CD4-positive, alpha-beta T cell treated with Interleukin-10 for 1 hour (primary cell): ENCODE measurements at regions not wholly inside any gene's neighbourhood (a gene's known extent, or its start where the extent isn't known, plus 50 kb on each side); places are given as distances from the start of the nearest gene placed in this dataset.

Source experiments
- DNase-seq: peaks from one replicate; pipeline ENCODE4 v3.0.0-alpha.2; 2020

DNA sequence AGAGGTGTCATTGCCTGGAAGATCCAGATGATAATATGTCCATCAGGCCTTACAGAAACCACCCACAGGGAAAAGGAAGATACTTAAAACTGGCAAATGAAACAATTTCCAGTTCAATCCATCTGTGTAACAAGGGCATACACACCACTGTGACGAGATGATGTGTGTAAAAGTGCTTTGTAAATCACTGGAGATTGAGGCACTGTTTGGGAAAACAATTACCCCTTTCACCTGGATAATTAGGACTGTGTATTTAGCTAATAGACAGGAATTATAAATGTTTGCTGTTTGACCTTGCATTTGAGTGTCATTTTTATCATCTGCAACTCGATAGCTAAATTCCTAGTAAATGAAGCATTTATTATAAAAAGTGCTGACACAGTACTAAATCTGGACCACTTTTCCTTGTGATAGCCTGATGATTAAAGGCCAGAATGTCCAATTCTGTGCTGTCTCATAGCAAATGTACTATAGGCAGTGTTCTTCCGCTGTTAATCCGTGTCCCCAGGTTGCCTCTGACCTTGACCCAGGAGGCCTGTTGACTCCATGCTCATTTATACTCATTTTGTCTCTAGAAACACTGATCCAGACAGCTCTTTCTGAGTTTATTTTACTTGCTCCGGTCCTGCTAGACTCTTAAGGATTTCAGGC is 105.8 kb downstream of the LACC1 start:
- no peak for DNase-seq

DNA sequence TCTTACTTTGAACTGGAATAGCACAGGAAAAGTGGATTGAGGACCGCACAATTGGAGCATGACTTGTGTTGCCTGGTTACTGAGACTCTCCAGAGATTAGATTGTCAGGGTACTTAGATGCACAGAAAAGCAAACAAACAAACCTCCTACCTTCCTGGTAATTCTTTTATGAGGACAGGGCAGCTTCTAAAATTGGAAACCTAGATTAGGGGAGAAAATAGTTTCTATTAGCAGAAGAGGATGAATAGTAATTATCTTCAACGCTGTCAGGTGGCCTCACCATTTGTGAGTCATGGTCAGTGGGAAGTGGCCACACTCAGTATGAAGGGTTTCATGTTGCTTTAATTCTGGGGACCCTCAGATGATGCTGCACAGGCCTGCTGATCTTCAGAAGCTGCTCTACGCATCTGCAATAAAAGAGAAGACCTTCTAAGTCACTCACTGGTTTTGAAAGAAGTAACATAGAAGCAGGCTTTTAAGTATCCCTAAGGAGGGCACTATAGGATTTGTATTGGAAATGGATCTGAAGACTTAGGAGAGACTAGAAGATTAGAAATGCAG is 106.8 kb downstream of the LACC1 start:
- no peak for DNase-seq

DNA sequence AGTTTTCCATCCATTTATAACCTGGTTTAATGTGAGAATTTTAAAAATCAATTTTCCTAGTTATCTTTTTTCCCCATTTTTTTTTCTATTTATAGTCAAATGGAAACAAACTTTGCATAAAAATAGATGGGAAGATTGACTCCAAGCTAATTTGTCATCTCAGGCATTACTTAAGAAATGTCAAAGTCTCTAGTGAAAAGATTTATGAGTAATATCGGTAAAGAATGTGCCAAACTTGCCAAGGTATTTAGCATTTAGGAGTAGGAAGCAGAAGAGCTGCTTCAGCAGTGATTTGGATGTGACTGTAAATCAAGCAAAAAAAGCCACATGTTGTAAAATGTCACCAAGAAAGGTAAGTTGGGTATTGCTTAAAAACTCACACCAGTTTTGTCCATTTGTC is 108.6 kb downstream of the LACC1 start:
- no peak for DNase-seq

DNA sequence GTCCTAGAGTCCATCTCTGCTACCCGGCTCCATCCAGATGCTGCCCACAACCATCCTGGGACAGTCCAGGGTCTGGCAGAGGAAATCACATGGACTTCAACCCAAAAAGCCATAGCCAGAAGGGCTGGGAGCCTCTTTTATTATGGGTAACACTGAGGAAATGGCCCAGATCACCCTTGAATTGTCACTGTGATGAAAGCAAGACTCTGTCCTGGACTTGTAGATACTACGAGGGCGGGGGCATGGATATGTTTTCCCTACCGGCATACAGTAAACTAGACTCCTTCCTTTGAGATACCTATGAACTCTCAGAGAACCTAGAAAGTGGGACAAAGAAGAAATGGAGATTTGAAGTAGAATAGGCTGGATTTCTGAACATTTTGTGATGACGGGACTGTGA is 110.3 kb downstream of the LACC1 start:
- no peak for DNase-seq

DNA sequence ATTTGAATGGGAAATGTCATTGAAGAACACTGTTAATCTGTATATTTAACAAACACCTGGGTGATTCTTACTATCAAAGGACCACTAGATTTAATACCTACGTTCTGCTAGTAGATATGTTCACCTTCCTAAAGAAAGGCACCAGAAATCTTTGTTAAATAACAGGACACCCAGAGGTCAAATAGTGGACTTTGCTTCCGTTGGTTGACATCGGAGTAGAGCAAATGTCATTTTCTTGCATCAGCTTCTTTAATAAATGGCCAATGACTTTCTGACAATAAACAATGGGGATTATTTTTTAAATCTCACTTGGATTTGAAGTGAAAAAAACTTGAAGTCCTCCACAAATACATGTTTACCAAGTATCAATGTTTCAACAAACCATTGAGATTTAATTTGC is 111.1 kb downstream of the LACC1 start:
- no peak for DNase-seq

DNA sequence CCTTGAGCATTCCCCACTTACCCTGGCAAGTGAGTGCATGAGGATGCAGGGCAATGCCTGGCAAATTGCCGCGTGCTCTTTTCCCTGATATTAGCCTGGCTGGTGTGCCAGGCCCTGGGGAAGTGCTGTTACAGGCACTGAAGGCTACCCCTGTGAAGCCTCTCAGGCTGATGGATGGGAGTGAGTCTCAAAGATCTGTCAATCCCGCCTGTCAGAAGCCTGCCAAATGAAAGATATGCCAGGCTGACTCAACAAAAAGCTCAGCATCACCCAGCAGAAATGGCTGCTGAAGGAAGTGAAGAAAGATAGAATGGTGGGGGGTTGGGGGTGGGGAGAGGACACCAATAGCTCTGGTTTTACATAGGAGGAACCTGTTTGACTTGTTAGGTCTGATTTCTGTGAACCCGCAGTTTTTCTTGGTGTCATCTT is 112.1 kb downstream of the LACC1 start:
- DNase-seq = no peak

DNA sequence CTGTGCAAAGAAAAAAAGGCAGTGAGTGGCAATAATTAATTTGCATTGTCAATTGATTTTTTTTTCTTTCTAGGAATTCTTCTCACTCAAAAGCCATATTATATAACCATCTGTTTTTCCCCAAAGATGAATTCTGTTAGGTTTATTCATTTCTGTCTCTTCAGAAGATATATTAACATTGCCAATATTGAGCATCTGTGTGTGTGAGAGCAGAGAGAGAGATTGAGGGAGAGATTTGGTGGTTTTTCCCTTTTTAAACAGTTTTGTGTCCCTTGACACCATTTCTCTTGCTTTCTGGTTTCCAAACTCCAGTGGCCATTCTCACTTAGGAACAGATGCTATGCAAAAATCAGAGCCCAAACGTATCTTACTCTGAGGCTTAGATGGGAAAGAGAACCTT is 112.5 kb downstream of the LACC1 start:
- DNase-seq = no peak

DNA sequence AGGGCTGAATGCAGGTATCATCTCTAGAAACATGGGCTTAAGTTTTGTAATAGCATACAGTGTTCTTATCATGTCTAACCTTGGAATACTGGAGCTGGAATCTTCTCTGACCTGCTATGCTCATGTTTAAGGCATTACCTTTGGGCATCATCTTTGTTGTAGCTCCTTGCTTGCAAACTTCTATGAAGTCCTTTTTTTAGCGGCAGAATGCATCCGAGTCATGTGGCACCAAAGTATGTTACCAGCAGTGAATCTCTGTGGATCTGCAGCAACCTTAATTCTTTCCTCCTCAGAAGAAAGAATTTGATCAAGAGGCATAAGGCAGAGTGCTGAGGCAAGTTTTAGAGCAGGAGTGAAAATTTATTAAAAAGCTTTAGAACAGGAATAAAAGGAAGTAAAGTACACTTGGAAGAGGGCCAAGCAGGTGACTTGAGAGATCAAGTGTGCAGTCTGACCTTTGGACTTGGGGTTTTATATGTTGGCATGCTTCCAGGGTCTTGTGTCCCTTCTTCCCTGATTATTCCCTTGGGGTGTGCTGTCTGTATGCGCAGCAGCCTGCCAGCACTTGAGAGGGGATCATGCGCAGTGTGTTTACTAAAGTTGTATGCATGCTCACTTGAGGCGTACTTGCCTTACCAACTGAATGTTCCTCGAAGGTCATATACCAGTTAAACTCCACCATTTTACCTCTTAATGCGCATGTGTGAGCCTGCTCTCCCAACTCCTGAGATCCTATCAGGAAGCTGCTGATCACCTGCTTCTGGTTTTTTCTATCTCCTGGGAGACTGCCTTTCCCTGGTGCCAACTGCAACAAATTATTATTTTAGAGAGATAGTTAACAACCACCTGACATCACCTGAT is 115.5 kb downstream of the LACC1 start:
- DNase-seq = no peak

DNA sequence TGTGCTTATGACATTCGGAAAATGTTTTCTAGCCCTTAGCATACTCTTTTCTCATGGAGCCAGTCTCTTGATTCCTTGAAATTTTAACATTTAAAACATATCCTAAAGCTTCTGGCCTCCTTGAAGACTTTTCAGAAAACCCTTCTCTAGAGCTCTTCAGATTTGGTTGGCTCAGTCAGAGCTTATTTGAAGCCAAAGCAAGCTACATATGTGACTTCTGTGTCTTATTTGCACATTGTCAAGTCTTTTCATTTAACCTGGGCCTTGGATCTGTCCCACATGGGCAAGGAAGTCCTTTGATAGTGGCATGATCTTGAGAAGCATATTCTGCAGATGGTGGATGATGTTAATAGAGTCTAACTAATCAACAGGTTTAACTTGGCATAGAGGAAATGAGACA is 116.5 kb downstream of the LACC1 start:
- no peak for DNase-seq

DNA sequence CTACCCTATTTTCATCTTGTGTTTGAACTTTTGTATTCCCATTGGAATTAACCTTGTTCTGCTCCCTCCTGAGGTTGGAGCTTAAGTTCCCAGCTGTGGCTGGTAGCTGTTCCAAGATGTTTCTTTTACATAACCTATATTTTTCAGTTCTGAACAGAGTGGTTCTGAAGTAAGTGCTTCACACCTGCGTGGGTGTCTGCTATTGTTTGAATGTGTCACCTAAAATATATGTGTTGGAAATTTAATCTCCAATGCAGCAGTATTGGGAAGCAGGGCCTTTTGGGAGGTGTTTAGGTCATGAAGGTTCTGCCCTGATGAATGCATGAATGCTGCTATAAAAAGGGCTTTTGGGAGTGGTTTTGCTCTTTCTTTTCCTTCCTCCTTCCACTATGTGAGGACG is 123.8 kb downstream of the LACC1 start:
- DNase-seq = no peak

DNA sequence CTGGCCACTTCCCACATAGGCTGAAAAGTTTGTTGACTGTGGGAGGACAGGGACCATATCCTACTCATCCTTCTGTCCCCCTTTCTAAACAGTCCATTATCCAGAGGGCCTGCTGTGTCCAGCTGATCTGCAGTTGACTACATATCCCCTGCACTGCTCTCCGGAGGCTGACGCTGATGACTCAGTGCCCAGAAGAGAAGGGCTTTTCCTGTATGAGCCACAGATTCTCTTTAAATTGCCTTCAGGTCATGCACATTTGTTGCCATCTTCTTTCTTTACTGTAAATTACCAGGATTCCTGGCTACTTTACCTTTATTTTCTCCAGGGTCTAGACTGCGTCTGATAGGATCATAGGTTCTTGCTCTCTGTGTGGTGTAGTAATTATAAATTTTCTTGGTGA is 125.2 kb downstream of the LACC1 start:
- DNase-seq = no peak

DNA sequence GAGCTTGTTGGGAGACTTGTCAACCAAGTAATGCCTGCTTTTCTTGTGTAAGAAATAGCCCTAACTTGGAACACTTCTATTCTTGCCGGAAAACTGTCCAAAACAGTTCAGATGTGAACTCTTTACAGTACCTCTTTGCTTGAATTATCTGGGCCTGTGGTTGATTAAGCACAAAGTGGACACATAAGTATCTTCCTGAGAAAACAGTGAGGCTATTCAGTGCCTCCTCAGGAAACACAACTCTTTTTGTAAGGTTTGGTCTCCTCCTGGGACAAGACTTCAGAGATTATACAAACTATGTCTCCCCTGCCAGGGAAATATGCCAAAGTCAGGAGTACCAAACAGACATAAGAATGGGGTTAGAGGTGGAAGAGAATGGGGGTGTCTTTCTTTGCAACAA is 127.7 kb downstream of the LACC1 start:
- DNase-seq = no peak

DNA sequence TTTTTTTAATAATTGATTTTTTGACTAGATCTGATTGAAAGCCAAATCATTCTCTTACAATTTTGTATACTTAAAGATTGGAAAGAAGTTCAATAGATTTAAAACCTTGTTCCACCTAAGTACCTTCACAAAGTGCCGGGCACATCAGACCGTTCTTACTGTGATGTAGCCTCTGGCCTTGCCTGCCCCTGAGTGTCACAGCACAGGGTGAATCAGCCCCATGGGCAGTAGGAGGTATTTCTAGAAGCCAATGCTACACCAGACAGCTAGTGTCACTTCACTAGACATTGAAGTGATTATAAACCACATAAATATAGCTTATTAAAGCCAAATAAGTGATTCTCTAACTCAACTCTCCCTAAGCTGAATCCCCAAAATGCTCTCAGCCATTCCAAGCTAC is 131.3 kb downstream of the LACC1 start:
- DNase-seq = no peak

DNA sequence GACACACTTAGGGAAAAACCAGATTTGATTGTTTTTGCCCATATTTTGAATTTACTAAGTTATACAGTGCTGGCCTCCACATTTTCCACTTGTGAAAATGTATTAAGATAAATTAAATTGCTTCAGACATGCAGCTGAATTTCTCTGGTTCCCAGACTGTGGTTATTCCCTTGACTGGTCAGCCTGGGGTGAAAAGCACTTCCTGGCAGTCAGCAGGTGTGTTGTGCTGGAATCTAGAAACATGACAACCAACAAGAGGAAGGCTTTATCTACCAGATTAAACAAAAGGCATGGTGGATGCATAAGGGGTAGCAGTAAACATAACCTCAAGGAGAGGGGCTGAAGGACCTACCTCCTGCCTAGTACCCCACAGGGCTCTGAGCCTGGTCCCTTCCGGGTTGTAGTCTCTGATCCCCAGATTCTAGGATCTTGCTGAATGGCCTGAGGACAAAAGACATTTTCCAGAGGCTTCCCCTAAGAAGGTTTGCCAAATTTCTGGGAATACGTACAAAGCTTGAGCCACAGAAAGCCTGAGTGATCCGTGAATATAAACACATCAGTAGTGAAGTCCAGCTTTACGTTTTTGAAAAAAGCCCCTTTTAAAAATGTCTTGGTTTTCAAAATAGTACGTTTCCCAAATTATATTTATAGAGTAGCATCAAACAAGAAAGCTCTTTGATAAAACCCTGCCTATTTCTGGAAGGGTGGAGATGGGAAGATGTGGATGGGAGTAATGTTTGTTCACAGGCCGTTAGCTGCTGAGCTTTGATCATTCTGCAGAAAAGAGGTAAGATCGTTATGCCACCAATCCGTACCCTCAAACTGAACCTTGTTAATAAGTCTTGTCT is 133.4 kb downstream of the LACC1 start:
- no peak for DNase-seq

DNA sequence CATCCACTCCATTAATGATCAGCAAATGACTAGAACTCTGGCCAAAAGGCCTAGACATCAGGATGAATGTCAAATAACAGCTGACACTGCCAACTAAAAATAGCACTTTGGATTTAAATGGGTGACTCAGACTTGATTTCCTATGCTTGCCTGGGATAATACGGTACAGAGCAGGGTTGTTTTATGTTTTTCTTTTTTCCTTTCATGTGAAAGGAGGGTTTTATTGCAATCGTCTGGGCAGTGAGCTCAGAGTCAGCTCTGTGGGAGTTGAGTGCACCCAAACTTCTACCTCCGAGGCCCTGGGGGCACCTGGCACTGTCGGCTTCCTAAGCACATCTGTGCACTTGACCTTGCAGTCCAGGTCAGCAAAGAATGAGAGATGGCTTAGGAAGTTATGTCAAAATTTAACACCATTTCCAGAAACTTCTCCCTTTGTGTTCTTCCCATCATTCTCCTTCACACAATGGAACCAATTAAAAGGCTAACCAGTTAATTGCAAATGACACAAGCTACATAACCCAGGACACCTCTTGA is 134.1 kb downstream of the LACC1 start:
- DNase-seq = no peak

DNA sequence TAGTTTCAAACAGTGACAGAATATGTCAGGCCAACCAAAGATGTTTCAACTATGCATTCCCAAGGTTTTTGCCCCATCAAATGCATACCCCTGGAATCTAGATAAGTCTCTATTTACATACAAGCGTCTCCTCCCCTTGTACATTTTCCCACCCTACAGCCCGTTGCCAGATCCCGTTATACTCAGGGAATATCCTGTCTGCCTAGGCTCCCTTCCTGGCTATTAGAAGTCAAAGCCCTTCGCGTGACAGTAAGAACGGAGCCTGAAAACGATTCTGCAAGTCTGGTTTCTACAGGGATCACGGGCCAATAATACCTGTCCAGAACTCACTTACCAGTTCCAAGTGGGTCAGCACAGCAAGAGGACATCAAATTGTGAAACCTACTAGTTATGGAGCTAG is 134.8 kb downstream of the LACC1 start:
- DNase-seq = no peak

DNA sequence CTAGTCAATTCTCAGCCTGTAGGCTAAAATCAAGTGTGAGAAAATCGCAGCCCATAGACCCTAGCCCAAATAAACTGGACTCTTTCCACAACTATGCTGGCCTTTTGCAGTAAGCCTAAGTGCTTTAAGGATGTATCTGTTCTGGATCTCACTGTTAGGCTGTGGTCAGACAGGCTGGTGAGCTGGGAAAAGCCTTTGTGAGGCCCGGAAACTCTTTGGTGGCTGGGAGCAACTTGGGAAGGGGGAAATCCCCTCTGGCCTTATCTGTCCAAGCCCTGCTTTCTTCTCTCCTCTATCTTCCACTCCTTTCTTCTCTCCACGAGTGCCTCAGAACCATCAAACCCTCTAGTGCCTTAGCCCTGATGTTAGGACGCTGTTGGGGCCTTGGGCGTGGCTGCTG is 135.4 kb downstream of the LACC1 start:
- DNase-seq = no peak

DNA sequence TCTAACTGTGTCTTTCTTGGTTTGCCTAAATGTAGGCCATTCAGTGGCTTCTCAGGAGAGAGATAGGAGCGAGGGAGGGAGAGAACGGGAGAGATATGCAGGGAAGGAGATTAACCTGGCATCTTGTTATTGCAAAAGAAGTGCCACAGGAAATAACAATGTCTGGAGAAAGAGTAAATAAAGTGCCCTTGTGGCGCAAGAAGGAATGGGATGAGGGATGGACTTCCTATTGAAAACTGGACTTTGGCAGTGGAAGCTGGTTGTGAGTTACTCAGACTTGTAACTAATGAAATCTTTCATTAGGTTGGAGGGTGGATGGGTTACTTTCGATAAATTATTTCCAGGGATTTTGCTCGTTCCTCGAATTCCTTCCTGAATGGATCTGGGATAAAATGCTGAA is 136.1 kb downstream of the LACC1 start:
- no peak for DNase-seq

DNA sequence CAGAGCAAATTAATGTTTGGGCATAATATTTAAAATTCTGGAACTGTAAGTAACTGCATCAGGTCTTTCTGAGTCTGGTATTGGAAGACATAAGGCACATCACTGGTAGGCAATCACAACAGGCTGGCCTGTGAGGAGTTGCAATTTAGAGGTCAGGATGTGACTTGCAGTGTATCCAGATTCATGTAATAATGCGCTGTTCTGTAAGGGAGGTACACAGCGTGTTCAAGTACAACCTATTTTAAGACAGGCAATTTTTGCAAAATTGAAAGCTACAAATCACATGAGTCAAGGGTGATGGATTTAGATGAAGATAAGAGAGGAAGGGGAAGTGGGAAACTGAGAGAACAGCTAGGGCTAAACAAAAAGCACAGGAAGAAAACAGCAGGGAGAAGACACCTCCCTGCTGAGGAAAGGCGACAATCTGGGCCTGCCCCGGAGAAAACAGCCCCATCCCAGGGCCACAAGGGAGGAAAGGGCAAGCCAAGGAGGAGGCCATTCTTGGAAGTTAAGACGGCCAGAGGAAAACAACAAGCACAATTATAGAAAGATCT is 138.1 kb downstream of the LACC1 start:
- DNase-seq = no peak

DNA sequence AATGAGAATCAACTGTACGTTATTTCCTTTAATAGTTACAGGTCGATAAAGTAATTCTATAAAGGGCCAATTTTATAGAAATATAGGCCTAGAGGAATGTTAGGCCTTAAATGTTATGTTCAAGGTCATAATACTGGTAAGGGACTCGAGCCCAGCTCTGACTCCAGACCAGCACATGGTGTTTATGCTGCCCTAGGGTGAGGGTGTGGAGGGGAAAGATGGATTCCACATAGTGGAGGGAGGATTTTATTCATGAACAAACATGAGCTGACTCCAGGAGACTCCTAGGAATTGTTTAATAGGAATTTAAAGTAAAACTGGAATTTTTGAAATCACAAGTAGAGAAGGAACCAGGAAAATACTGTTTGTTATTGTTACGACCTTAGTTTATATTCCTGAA is 139.9 kb downstream of the LACC1 start:
- DNase-seq = no peak

DNA sequence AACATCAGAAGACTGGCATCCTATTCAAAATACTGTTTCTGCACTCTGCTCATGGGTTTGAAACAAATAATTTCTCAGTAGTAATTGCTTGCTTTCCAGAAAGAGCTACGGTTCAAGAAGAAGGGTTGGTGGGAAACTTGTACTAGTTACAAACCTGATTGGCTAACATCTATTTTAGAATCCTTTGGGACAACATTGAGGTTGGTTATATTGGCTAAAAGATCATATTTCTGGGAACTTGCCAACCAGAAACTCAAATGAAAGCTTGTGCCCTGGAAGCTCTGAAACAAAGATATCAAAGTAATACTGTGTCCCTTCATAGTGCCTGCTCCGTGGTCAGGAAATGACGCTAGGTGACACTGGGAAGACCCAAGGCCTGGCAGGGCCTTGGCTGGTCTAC is 141.7 kb downstream of the LACC1 start:
- no peak for DNase-seq

DNA sequence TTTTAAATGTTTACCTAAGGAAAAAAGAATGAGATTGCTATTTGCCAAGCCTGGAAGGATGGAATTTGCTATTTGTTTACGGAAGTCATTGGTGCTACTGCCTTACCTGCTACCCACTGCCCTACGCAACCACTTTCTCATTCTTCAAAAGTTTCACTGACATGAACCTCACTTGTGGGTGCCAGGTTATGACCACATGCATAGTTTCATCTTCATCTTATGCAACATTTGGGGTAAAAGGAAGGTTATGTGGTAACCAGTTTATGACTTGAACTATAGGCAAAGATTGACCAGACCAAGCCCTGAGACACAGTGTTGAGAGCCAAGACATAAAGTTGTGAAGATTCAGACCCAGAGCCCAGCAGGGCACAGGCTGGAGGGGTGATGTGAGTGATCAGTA is 142.5 kb downstream of the LACC1 start:
- no peak for DNase-seq
